ENCODE measurements at regions not wholly inside any gene's neighbourhood (a gene's known extent, or its start where the extent isn't known, plus 50 kb on each side); places are given as distances from the start of the nearest gene placed in this dataset.
A peak's percentile ranks its signal among the peaks of the same experiment; 100 is the strongest.

- DNase-seq, result no peak
- H3K9me3 Mint-ChIP-seq, result peaks cover 15% of the 10 kb centered on the region
- H3K36me3 Mint-ChIP-seq (ENCODE audit: low read depth), result peaks cover 7% of the 10 kb centered on the region
- peak overlapping the region; percentile 87 for H3K27ac Mint-ChIP-seq
- POLR2A ChIA-PET, result no interaction called here
- peak overlapping the region; percentile 16 for H3K4me3 Mint-ChIP-seq
- CTCF ChIA-PET, result no interaction called here
- H3K4me1 Mint-ChIP-seq, result peaks cover 22% of the 10 kb centered on the region
- no peaks in the 10 kb centered on the region for H3K27me3 Mint-ChIP-seq
These were observed 192.9 kb upstream of the NUDT4 start for GRCh38 chr12:93184672-93185368.

- Mint-ChIP-seq H3K27me3 (no peaks in the 10 kb centered on the region), H3K4me3 (no peak overlapping the region), H3K36me3 (ENCODE audit: low read depth) (peaks cover 7% of the 10 kb centered on the region), H3K27ac (peak overlapping the region; percentile 67), H3K9me3 (peaks cover 15% of the 10 kb centered on the region), H3K4me1 (peaks cover 22% of the 10 kb centered on the region)
- no peak for DNase-seq
- CTCF ChIA-PET, result no interaction called here
- POLR2A ChIA-PET, result no interaction called here
These were observed 192.4 kb upstream of the NUDT4 start for GRCh38 chr12:93185369-93185741.

GRCh38 chr12:93186131-93186530, 191.6 kb upstream of the NUDT4 start:
- Mint-ChIP-seq H3K4me3 (no peak overlapping the region), H3K27me3 (no peaks in the 10 kb centered on the region), H3K27ac (no peak overlapping the region), H3K36me3 (ENCODE audit: low read depth) (peaks cover 7% of the 10 kb centered on the region), H3K9me3 (peaks cover 15% of the 10 kb centered on the region), H3K4me1 (peaks cover 22% of the 10 kb centered on the region)
- no peak for DNase-seq
- ChIA-PET CTCF (interaction anchor here (0.5 to 0.6 kb wide), 2 partner anchors 68 to 170 kb away, joined by 3 read pairs; no protein-coding TSS in a partner anchor), POLR2A (no interaction called here)

- Mint-ChIP-seq H3K4me1 (peaks cover 22% of the 10 kb centered on the region), H3K27ac (no peak overlapping the region), H3K4me3 (no peak overlapping the region), H3K9me3 (peaks cover 15% of the 10 kb centered on the region), H3K36me3 (ENCODE audit: low read depth) (peaks cover 7% of the 10 kb centered on the region), H3K27me3 (no peaks in the 10 kb centered on the region)
- DNase-seq, result no peak
- ChIA-PET CTCF (interaction anchor here (0.5 kb wide), 1 partner anchor 169 kb away, joined by 3 read pairs; no protein-coding TSS in a partner anchor), POLR2A (no interaction called here)
These were observed 191.1 kb upstream of the NUDT4 start for GRCh38 chr12:93186621-93187020.

- no peaks in the 10 kb centered on the region for H3K4me1 Mint-ChIP-seq
- ChIA-PET POLR2A (no interaction called here), CTCF (no interaction called here)
- DNase-seq, result no peak
- H3K36me3 Mint-ChIP-seq (ENCODE audit: low read depth), result peaks cover 2% of the 10 kb centered on the region
- no peak overlapping the region for H3K27ac Mint-ChIP-seq
- H3K9me3 Mint-ChIP-seq, result peaks cover 2% of the 10 kb centered on the region
- H3K27me3 Mint-ChIP-seq, result no peaks in the 10 kb centered on the region
- no peak overlapping the region for H3K4me3 Mint-ChIP-seq
These were observed 186.3 kb upstream of the NUDT4 start for GRCh38 chr12:93191423-93191822.

- CTCF ChIA-PET, result no interaction called here
These were observed 185.8 kb upstream of the NUDT4 start for GRCh38 chr12:93191956-93192355.

GRCh38 chr12:93192878-93193277, 184.8 kb upstream of the NUDT4 start:
- ChIA-PET POLR2A (no interaction called here), CTCF (no interaction called here)
- no peaks in the 10 kb centered on the region for H3K4me1 Mint-ChIP-seq
- no peaks in the 10 kb centered on the region for H3K36me3 Mint-ChIP-seq (ENCODE audit: low read depth)
- no peak for DNase-seq
- no peaks in the 10 kb centered on the region for H3K27me3 Mint-ChIP-seq
- no peak overlapping the region for H3K4me3 Mint-ChIP-seq
- H3K9me3 Mint-ChIP-seq, result no peaks in the 10 kb centered on the region
- no peak overlapping the region for H3K27ac Mint-ChIP-seq

More at GRCh38 chr12:93191956-93192355, 185.8 kb upstream of the NUDT4 start:
- H3K4me3 Mint-ChIP-seq, result no peak overlapping the region
- peaks cover 2% of the 10 kb centered on the region for H3K9me3 Mint-ChIP-seq
- H3K4me1 Mint-ChIP-seq, result no peaks in the 10 kb centered on the region
- POLR2A ChIA-PET, result no interaction called here
- DNase-seq, result no peak
- H3K27ac Mint-ChIP-seq, result no peak overlapping the region
- no peaks in the 10 kb centered on the region for H3K27me3 Mint-ChIP-seq
- peaks cover 2% of the 10 kb centered on the region for H3K36me3 Mint-ChIP-seq (ENCODE audit: low read depth)

- H3K27ac Mint-ChIP-seq, result no peak overlapping the region
- H3K9me3 Mint-ChIP-seq, result no peaks in the 10 kb centered on the region
- H3K4me3 Mint-ChIP-seq, result no peak overlapping the region
- CTCF ChIA-PET, result interaction anchor here (0.6 kb wide), 1 partner anchor 94 kb away, joined by 4 read pairs; no protein-coding TSS in a partner anchor
- H3K36me3 Mint-ChIP-seq (ENCODE audit: low read depth), result no peaks in the 10 kb centered on the region
- POLR2A ChIA-PET, result no interaction called here
- H3K27me3 Mint-ChIP-seq, result no peaks in the 10 kb centered on the region
- H3K4me1 Mint-ChIP-seq, result no peaks in the 10 kb centered on the region
- no peak for DNase-seq
These were observed 182.2 kb upstream of the NUDT4 start for GRCh38 chr12:93195511-93195910.

GRCh38 chr12:93197067-93197593, 180.6 kb upstream of the NUDT4 start:
- POLR2A ChIA-PET, result no interaction called here
- CTCF ChIA-PET, result no interaction called here
- H3K4me1 Mint-ChIP-seq, result no peaks in the 10 kb centered on the region
- no peaks in the 10 kb centered on the region for H3K9me3 Mint-ChIP-seq
- H3K27me3 Mint-ChIP-seq, result peaks cover 2% of the 10 kb centered on the region
- H3K36me3 Mint-ChIP-seq (ENCODE audit: low read depth), result no peaks in the 10 kb centered on the region
- H3K4me3 Mint-ChIP-seq, result no peak overlapping the region
- no peak overlapping the region for H3K27ac Mint-ChIP-seq
- no peak for DNase-seq

- Mint-ChIP-seq H3K9me3 (no peaks in the 10 kb centered on the region), H3K4me3 (no peak overlapping the region), H3K4me1 (no peaks in the 10 kb centered on the region), H3K36me3 (ENCODE audit: low read depth) (no peaks in the 10 kb centered on the region), H3K27me3 (peaks cover 2% of the 10 kb centered on the region), H3K27ac (no peak overlapping the region)
- no peak for DNase-seq
- ChIA-PET CTCF (no interaction called here), POLR2A (no interaction called here)
These were observed 179.6 kb upstream of the NUDT4 start for GRCh38 chr12:93198086-93198485.

GRCh38 chr12:93199831-93200236, 177.9 kb upstream of the NUDT4 start:
- Mint-ChIP-seq H3K9me3 (no peaks in the 10 kb centered on the region), H3K4me3 (no peak overlapping the region), H3K4me1 (no peaks in the 10 kb centered on the region), H3K27ac (no peak overlapping the region), H3K36me3 (ENCODE audit: low read depth) (no peaks in the 10 kb centered on the region), H3K27me3 (peaks cover 2% of the 10 kb centered on the region)
- CTCF ChIA-PET, result no interaction called here
- no peak for DNase-seq
- POLR2A ChIA-PET, result no interaction called here

GRCh38 chr12:93200291-93200917, 177.3 kb upstream of the NUDT4 start:
- Mint-ChIP-seq H3K9me3 (no peaks in the 10 kb centered on the region), H3K36me3 (ENCODE audit: low read depth) (no peaks in the 10 kb centered on the region), H3K27me3 (peaks cover 2% of the 10 kb centered on the region), H3K4me3 (no peak overlapping the region), H3K27ac (no peak overlapping the region), H3K4me1 (no peaks in the 10 kb centered on the region)
- DNase-seq, result no peak
- ChIA-PET POLR2A (no interaction called here), CTCF (no interaction called here)

GRCh38 chr12:93201990-93202389, 175.7 kb upstream of the NUDT4 start:
- no peak overlapping the region for H3K4me3 Mint-ChIP-seq
- POLR2A ChIA-PET, result no interaction called here
- H3K27me3 Mint-ChIP-seq, result peaks cover 2% of the 10 kb centered on the region
- CTCF ChIA-PET, result no interaction called here
- H3K9me3 Mint-ChIP-seq, result no peaks in the 10 kb centered on the region
- no peaks in the 10 kb centered on the region for H3K4me1 Mint-ChIP-seq
- no peak for DNase-seq
- H3K27ac Mint-ChIP-seq, result no peak overlapping the region
- no peaks in the 10 kb centered on the region for H3K36me3 Mint-ChIP-seq (ENCODE audit: low read depth)

GRCh38 chr12:93202688-93203087, 175.0 kb upstream of the NUDT4 start:
- ChIA-PET POLR2A (no interaction called here), CTCF (no interaction called here)
- no peaks in the 10 kb centered on the region for H3K9me3 Mint-ChIP-seq
- no peak overlapping the region for H3K4me3 Mint-ChIP-seq
- DNase-seq, result no peak
- no peaks in the 10 kb centered on the region for H3K36me3 Mint-ChIP-seq (ENCODE audit: low read depth)
- no peaks in the 10 kb centered on the region for H3K4me1 Mint-ChIP-seq
- no peak overlapping the region for H3K27ac Mint-ChIP-seq
- peaks cover 2% of the 10 kb centered on the region for H3K27me3 Mint-ChIP-seq

Measured in activated CD4-positive, alpha-beta T cell treated with anti-CD3 and anti-CD28 coated beads, Interleukin-2, amount 10 ng/mL, durations not matched to agents 7 days and 5 days (primary cell).